ENCODE measurements at regions not wholly inside any gene's neighbourhood (a gene's known extent, or its start where the extent isn't known, plus 50 kb on each side); places are given as distances from the start of the nearest gene placed in this dataset.

- Histone ChIP-seq H3K27me3 (ENCODE audit: low read length) (no peaks in the 10 kb centered on the region), H3K79me2 (ENCODE audit: low read length) (no peaks in the 10 kb centered on the region), H2AFZ (ENCODE audit: low read length) (no peak overlapping the region), H3K9ac (ENCODE audit: low read length) (no peak overlapping the region), H4K20me1 (ENCODE audit: insufficient read depth, low read depth, low read length) (no peaks in the 10 kb centered on the region), H3K4me2 (ENCODE audit: low read depth, low read length, poor library complexity, severe bottlenecking) (no peak overlapping the region), H3K4me3 (ENCODE audit: low read length) (no peak overlapping the region), H3K9me3 (ENCODE audit: low read length) (no peaks in the 10 kb centered on the region), H3K36me3 (ENCODE audit: insufficient read depth, low read length) (no peaks in the 10 kb centered on the region), H3K27ac (ENCODE audit: low read length) (no peak overlapping the region), H3K9me2 (replicated peaks; ENCODE audit: insufficient read depth, low read length) (no peaks in the 10 kb centered on the region), H3K4me1 (ENCODE audit: low read length) (no peaks in the 10 kb centered on the region)
- DNase-seq = no peak
Measured at GRCh38 chr3:141814375-141814774, 51.2 kb downstream of the GRK7 start.

- H3K9me2 ChIP-seq (replicated peaks; ENCODE audit: insufficient read depth, low read length) = no peaks in the 10 kb centered on the region
- H3K4me2 ChIP-seq (ENCODE audit: low read depth, low read length, poor library complexity, severe bottlenecking) = no peak overlapping the region
- H3K79me2 ChIP-seq (ENCODE audit: low read length) = no peaks in the 10 kb centered on the region
- no peak overlapping the region for H3K4me3 ChIP-seq (ENCODE audit: low read length)
- H4K20me1 ChIP-seq (ENCODE audit: insufficient read depth, low read depth, low read length) = no peaks in the 10 kb centered on the region
- H3K27me3 ChIP-seq (ENCODE audit: low read length) = no peaks in the 10 kb centered on the region
- H2AFZ ChIP-seq (ENCODE audit: low read length) = no peak overlapping the region
- DNase-seq = peak; percentile 26
- no peak overlapping the region for H3K9ac ChIP-seq (ENCODE audit: low read length)
- H3K4me1 ChIP-seq (ENCODE audit: low read length) = no peaks in the 10 kb centered on the region
- H3K9me3 ChIP-seq (ENCODE audit: low read length) = no peaks in the 10 kb centered on the region
- no peak overlapping the region for H3K27ac ChIP-seq (ENCODE audit: low read length)
- no peaks in the 10 kb centered on the region for H3K36me3 ChIP-seq (ENCODE audit: insufficient read depth, low read length)
Measured at GRCh38 chr3:141815667-141816066, 52.5 kb downstream of the GRK7 start.

GRCh38 chr3:141816958-141817357, 53.8 kb downstream of the GRK7 start:
- Histone ChIP-seq H3K4me3 (ENCODE audit: low read length) (no peak overlapping the region), H3K27me3 (ENCODE audit: low read length) (no peaks in the 10 kb centered on the region), H3K36me3 (ENCODE audit: insufficient read depth, low read length) (no peaks in the 10 kb centered on the region), H4K20me1 (ENCODE audit: insufficient read depth, low read depth, low read length) (no peaks in the 10 kb centered on the region), H2AFZ (ENCODE audit: low read length) (no peak overlapping the region), H3K4me2 (ENCODE audit: low read depth, low read length, poor library complexity, severe bottlenecking) (no peak overlapping the region), H3K27ac (ENCODE audit: low read length) (no peak overlapping the region), H3K9me2 (replicated peaks; ENCODE audit: insufficient read depth, low read length) (no peaks in the 10 kb centered on the region), H3K9ac (ENCODE audit: low read length) (no peak overlapping the region), H3K4me1 (ENCODE audit: low read length) (no peaks in the 10 kb centered on the region), H3K79me2 (ENCODE audit: low read length) (no peaks in the 10 kb centered on the region), H3K9me3 (ENCODE audit: low read length) (no peaks in the 10 kb centered on the region)
- peak; percentile 32 for DNase-seq

- H3K9me2 ChIP-seq (replicated peaks; ENCODE audit: insufficient read depth, low read length) = no peaks in the 10 kb centered on the region
- H3K9me3 ChIP-seq (ENCODE audit: low read length) = no peaks in the 10 kb centered on the region
- no peak overlapping the region for H3K4me3 ChIP-seq (ENCODE audit: low read length)
- peak; percentile 33 for DNase-seq
- H2AFZ ChIP-seq (ENCODE audit: low read length) = no peak overlapping the region
- no peaks in the 10 kb centered on the region for H3K27me3 ChIP-seq (ENCODE audit: low read length)
- no peaks in the 10 kb centered on the region for H3K36me3 ChIP-seq (ENCODE audit: insufficient read depth, low read length)
- H3K27ac ChIP-seq (ENCODE audit: low read length) = no peak overlapping the region
- no peaks in the 10 kb centered on the region for H3K4me1 ChIP-seq (ENCODE audit: low read length)
- no peaks in the 10 kb centered on the region for H3K79me2 ChIP-seq (ENCODE audit: low read length)
- no peaks in the 10 kb centered on the region for H4K20me1 ChIP-seq (ENCODE audit: insufficient read depth, low read depth, low read length)
- no peak overlapping the region for H3K9ac ChIP-seq (ENCODE audit: low read length)
- H3K4me2 ChIP-seq (ENCODE audit: low read depth, low read length, poor library complexity, severe bottlenecking) = no peak overlapping the region
Measured at GRCh38 chr3:141825216-141826011, 51.0 kb upstream of the ATP1B3 start.
